WTC11 (cell line): ENCODE measurements at regions not wholly inside any gene's neighbourhood (a gene's known extent, or its start where the extent isn't known, plus 50 kb on each side); places are given as distances from the start of the nearest gene placed in this dataset.

ENCODE experiments used
- ATAC-seq: fragments of 200-7000 bp; cut with Tn5 transposase; 2 replicates; pipeline ENCODE4 v1.10.0; 2021; ENCODE audit warnings: mild to moderate bottlenecking, moderate library complexity
- CTCF ChIA-PET: fragments of 300-600 bp; sonication (Branson Sonifier 250); formaldehyde crosslinking; loops from one replicate; lab custom pipeline; 2021; ENCODE audit warnings: antibody characterized with exemption; lab: Charles Lee
- POLR2A ChIA-PET: fragments of 350-600 bp; sonication (Branson Sonifier 250); formaldehyde crosslinking; loops from one replicate; lab custom pipeline; 2021; ENCODE audit warnings: antibody characterized with exemption; lab: Charles Lee
- DNase-seq: peaks from one replicate; pipeline ENCODE4 v3.0.0; 2021; ENCODE audit warnings: low spot score
- H3K27ac Mint-ChIP-seq: 2 replicates; pipeline ENCODE4 v1.8.0; 2021; ENCODE audit warnings: mixed read lengths
- H3K27me3 Mint-ChIP-seq: 2 replicates; pipeline ENCODE4 v1.8.0; 2021; ENCODE audit warnings: low read depth, mild to moderate bottlenecking, moderate library complexity, mixed read lengths
- H3K36me3 Mint-ChIP-seq: 2 replicates; pipeline ENCODE4 v1.8.0; 2021; ENCODE audit warnings: mixed read lengths
- H3K4me1 Mint-ChIP-seq: 2 replicates; pipeline ENCODE4 v1.8.0; 2022; ENCODE audit warnings: mixed read lengths
- H3K4me3 Mint-ChIP-seq: 2 replicates; pipeline ENCODE4 v1.8.0; 2021; ENCODE audit warnings: mild to moderate bottlenecking, moderate library complexity, mixed read lengths
- H3K9me3 Mint-ChIP-seq: 2 replicates; pipeline ENCODE4 v1.8.0; 2021; ENCODE audit warnings: mixed read lengths
- ATF1 ChIP-seq: sonication (generic); formaldehyde crosslinking; IDR thresholded peaks from 2 replicates; pipeline ENCODE4 v1.8.1; 2023; ENCODE audit warnings: mild to moderate bottlenecking, moderate library complexity, missing genetic modification reagents
- CREM ChIP-seq: sonication (generic); formaldehyde crosslinking; IDR thresholded peaks from 2 replicates; pipeline ENCODE4 v1.8.1; 2022; ENCODE audit warnings: mild to moderate bottlenecking, missing genetic modification reagents, moderate library complexity
- ELF4 ChIP-seq: sonication (generic); formaldehyde crosslinking; IDR thresholded peaks from 2 replicates; pipeline ENCODE4 v1.8.1; 2022; ENCODE audit warnings: low read depth, mild to moderate bottlenecking, moderate library complexity, missing genetic modification reagents
- ETV6 ChIP-seq: sonication (generic); formaldehyde crosslinking; IDR thresholded peaks from 2 replicates; pipeline ENCODE4 v1.8.1; 2022; ENCODE audit warnings: mild to moderate bottlenecking, missing genetic modification reagents
- GABPB1 ChIP-seq: sonication (generic); formaldehyde crosslinking; IDR thresholded peaks from 2 replicates; pipeline ENCODE4 v1.8.1; 2023; ENCODE audit warnings: mild to moderate bottlenecking, missing genetic modification reagents
- HMGA2 ChIP-seq: fragments of 250-450 bp; sonication (Bioruptor Pico); IDR thresholded peaks from 2 replicates; pipeline ENCODE4 v1.4.0; 2021; ENCODE audit warnings: mild to moderate bottlenecking, moderate library complexity
- IRF2 ChIP-seq: sonication (generic); formaldehyde crosslinking; IDR thresholded peaks from 2 replicates; pipeline ENCODE4 v1.8.0; 2022; ENCODE audit warnings: low read depth, missing genetic modification reagents, borderline replicate concordance
- JAZF1 ChIP-seq: fragments of 250-450 bp; sonication (Bioruptor Pico); IDR thresholded peaks from 2 replicates; pipeline ENCODE4 v1.9.0; 2021; ENCODE audit warnings: moderate library complexity, mild to moderate bottlenecking, inconsistent platforms
- JUN ChIP-seq: sonication (generic); formaldehyde crosslinking; IDR thresholded peaks from 2 replicates; pipeline ENCODE4 v1.8.0; 2023; ENCODE audit warnings: mild to moderate bottlenecking, missing genetic modification reagents
- MXD4 ChIP-seq: fragments of 250-450 bp; sonication (Bioruptor Pico); IDR thresholded peaks from 2 replicates; pipeline ENCODE4 v1.8.0; 2021; ENCODE audit warnings: mild to moderate bottlenecking, moderate library complexity, borderline replicate concordance
- NFYB ChIP-seq: sonication (generic); formaldehyde crosslinking; conservative IDR thresholded peaks from 2 replicates; pipeline ENCODE4 v1.8.0; 2022; ENCODE audit warnings: low read depth, missing genetic modification reagents
- NR3C1 ChIP-seq: sonication (generic); formaldehyde crosslinking; conservative IDR thresholded peaks from 2 replicates; pipeline ENCODE4 v1.8.1; 2023; ENCODE audit warnings: low read depth, mild to moderate bottlenecking, missing genetic modification reagents
- SMAD4 ChIP-seq: sonication (generic); formaldehyde crosslinking; IDR thresholded peaks from 2 replicates; pipeline ENCODE4 v1.8.0; 2022; ENCODE audit warnings: mild to moderate bottlenecking, missing genetic modification reagents
- SOX15 ChIP-seq: fragments of 250-450 bp; sonication (Bioruptor Pico); IDR thresholded peaks from 2 replicates; pipeline ENCODE4 v1.9.0; 2021; ENCODE audit warnings: mild to moderate bottlenecking
- TEAD1 ChIP-seq: sonication (generic); formaldehyde crosslinking; IDR thresholded peaks from 2 replicates; pipeline ENCODE4 v1.8.0; 2022; ENCODE audit warnings: mild to moderate bottlenecking, missing genetic modification reagents
- ZBTB21 ChIP-seq: sonication (generic); formaldehyde crosslinking; IDR thresholded peaks from 2 replicates; pipeline ENCODE4 v1.8.1; 2023; ENCODE audit warnings: mild to moderate bottlenecking, missing genetic modification reagents, borderline replicate concordance
- ZNF138 ChIP-seq: sonication (generic); formaldehyde crosslinking; conservative IDR thresholded peaks from 2 replicates; pipeline ENCODE4 v1.8.1; 2022; ENCODE audit warnings: mild to moderate bottlenecking, moderate library complexity, missing genetic modification reagents
- ZNF263 ChIP-seq: sonication (generic); formaldehyde crosslinking; IDR thresholded peaks from 2 replicates; pipeline ENCODE4 v1.8.1; 2022; ENCODE audit warnings: low read depth, mild to moderate bottlenecking, moderate library complexity, missing genetic modification reagents
- TF ChIP-seq, protein P1 (sequence below): fragments of 250-450 bp; sonication (Bioruptor Pico); IDR thresholded peaks from 2 replicates; pipeline ENCODE4 v2.1.2; 2022; ENCODE audit warnings: mild to moderate bottlenecking, moderate library complexity
- TF ChIP-seq, protein P2 (sequence below): sonication (generic); formaldehyde crosslinking; IDR thresholded peaks from 2 replicates; pipeline ENCODE4 v1.8.1; 2022; ENCODE audit warnings: mild to moderate bottlenecking, missing genetic modification reagents, moderate library complexity, borderline replicate concordance
- TF ChIP-seq, protein P3 (sequence below): sonication (generic); formaldehyde crosslinking; IDR thresholded peaks from 2 replicates; pipeline ENCODE4 v1.8.0; 2023; ENCODE audit warnings: missing genetic modification reagents, mild to moderate bottlenecking, borderline replicate concordance
- TF ChIP-seq, protein P4 (sequence below): sonication (generic); formaldehyde crosslinking; IDR thresholded peaks from 2 replicates; pipeline ENCODE4 v1.8.1; 2022; ENCODE audit warnings: low read depth, missing genetic modification reagents, borderline replicate concordance

DNA sequence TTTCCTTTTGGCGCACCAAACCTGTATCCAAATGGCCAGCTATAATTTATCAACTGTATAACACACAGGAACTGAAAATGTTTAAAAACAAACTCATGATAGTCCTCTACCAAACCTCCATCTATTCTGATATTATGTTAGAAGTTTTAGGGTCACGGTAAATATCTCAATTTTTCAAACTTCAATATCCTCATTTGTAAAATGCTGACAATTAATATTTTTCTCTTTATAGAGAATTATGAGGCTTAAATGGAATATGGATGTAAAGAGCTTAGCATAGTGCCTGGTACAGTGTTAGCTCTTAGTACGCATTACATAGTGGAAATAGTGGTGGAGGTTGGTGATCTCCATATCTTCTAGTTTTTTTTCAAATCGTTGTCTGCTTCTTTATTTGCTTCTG lies 917.6 kb downstream of the TLE4 start:
- ATAC-seq (no peak), DNase-seq (no peak)
- TF ChIP-seq CREM (no peak), TEAD1 (CRISPR knock-in tag) (no peak), ZNF263 (no peak), ZBTB21 (no peak), GABPB1 (CRISPR knock-in tag) (no peak), JUN (CRISPR knock-in tag) (no peak), NFYB (CRISPR knock-in tag) (no peak), JAZF1 (no peak), SOX15 (no peak), ATF1 (CRISPR knock-in tag) (no peak), ETV6 (CRISPR knock-in tag) (no peak)
- TF ChIP-seq, protein P1, sequence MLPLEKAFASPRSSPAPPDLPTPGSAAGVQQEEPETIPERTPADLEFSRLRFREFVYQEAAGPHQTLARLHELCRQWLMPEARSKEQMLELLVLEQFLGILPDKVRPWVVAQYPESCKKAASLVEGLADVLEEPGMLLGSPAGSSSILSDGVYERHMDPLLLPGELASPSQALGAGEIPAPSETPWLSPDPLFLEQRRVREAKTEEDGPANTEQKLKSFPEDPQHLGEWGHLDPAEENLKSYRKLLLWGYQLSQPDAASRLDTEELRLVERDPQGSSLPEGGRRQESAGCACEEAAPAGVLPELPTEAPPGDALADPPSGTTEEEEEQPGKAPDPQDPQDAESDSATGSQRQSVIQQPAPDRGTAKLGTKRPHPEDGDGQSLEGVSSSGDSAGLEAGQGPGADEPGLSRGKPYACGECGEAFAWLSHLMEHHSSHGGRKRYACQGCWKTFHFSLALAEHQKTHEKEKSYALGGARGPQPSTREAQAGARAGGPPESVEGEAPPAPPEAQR (CRISPR knock-in tag), result no peak
- TF ChIP-seq, protein P2, sequence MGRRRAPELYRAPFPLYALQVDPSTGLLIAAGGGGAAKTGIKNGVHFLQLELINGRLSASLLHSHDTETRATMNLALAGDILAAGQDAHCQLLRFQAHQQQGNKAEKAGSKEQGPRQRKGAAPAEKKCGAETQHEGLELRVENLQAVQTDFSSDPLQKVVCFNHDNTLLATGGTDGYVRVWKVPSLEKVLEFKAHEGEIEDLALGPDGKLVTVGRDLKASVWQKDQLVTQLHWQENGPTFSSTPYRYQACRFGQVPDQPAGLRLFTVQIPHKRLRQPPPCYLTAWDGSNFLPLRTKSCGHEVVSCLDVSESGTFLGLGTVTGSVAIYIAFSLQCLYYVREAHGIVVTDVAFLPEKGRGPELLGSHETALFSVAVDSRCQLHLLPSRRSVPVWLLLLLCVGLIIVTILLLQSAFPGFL (CRISPR knock-in tag), result no peak
- TF ChIP-seq, protein P3, sequence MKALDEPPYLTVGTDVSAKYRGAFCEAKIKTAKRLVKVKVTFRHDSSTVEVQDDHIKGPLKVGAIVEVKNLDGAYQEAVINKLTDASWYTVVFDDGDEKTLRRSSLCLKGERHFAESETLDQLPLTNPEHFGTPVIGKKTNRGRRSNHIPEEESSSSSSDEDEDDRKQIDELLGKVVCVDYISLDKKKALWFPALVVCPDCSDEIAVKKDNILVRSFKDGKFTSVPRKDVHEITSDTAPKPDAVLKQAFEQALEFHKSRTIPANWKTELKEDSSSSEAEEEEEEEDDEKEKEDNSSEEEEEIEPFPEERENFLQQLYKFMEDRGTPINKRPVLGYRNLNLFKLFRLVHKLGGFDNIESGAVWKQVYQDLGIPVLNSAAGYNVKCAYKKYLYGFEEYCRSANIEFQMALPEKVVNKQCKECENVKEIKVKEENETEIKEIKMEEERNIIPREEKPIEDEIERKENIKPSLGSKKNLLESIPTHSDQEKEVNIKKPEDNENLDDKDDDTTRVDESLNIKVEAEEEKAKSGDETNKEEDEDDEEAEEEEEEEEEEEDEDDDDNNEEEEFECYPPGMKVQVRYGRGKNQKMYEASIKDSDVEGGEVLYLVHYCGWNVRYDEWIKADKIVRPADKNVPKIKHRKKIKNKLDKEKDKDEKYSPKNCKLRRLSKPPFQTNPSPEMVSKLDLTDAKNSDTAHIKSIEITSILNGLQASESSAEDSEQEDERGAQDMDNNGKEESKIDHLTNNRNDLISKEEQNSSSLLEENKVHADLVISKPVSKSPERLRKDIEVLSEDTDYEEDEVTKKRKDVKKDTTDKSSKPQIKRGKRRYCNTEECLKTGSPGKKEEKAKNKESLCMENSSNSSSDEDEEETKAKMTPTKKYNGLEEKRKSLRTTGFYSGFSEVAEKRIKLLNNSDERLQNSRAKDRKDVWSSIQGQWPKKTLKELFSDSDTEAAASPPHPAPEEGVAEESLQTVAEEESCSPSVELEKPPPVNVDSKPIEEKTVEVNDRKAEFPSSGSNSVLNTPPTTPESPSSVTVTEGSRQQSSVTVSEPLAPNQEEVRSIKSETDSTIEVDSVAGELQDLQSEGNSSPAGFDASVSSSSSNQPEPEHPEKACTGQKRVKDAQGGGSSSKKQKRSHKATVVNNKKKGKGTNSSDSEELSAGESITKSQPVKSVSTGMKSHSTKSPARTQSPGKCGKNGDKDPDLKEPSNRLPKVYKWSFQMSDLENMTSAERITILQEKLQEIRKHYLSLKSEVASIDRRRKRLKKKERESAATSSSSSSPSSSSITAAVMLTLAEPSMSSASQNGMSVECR (CRISPR knock-in tag), result no peak
- 0 out of 2 replicates have a peak, but pooled peaks cover 2% of the 10 kb centered on the region for H3K4me1 Mint-ChIP-seq
- POLR2A ChIA-PET, result no interaction called here
- CTCF ChIA-PET, result no interaction called here
- H3K27me3 Mint-ChIP-seq, result no peaks in the 10 kb centered on the region
- peaks cover 3% of the 10 kb centered on the region; the same call in 1 of the 2 replicates for H3K9me3 Mint-ChIP-seq
- H3K4me3 Mint-ChIP-seq, result no peak overlapping the region
- no peaks in the 10 kb centered on the region for H3K36me3 Mint-ChIP-seq
- H3K27ac Mint-ChIP-seq, result no peak overlapping the region

DNA sequence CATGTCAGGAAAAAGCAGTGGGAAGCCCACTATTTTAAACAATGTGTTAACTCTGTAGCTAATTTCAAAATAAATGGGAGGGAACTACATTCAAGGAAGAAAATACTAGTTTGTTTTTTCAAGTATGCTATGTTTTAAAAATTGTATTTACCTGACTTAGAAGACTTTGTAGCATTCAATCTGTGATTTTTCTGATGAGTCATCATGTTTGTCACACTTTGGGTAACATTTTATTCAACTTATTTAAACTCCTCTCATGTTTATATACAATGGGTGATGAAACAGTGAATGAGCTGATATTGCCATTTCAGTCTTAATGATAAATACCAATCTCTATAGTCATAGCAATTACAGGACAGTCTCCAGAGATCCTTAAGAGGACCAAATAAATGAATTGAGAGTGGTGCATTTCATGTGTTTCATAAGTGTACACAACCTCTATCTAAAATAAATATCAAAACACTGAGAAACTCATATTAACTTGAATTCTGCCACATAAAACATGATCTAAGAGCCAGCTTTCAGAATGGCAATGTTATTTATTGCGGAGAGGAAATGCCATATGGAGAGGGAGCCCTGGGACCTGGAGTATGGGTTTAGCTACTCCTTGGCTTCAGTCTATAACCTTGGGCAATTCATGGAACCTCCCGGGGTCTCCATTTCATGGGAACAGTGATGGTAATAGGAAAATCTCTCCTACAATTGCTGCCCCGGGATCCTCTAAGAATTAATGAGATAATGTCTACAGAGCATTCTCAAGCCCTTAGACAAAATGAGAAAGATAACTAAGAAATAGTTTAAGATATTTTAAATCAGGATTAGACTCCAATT lies 913.9 kb downstream of the TLE4 start:
- ATAC-seq, result no peak
- TF ChIP-seq HMGA2 (CRISPR knock-in tag), result no peak
- TF ChIP-seq IRF2 (CRISPR knock-in tag), result no peak
- no peak for TF ChIP-seq ELF4
- TF ChIP-seq SOX15, result no peak
- TF ChIP-seq, protein P3 (CRISPR knock-in tag), result no peak
- no peak for TF ChIP-seq MXD4 (CRISPR knock-in tag)
- no peak for TF ChIP-seq ATF1 (CRISPR knock-in tag)
- TF ChIP-seq, protein P4, sequence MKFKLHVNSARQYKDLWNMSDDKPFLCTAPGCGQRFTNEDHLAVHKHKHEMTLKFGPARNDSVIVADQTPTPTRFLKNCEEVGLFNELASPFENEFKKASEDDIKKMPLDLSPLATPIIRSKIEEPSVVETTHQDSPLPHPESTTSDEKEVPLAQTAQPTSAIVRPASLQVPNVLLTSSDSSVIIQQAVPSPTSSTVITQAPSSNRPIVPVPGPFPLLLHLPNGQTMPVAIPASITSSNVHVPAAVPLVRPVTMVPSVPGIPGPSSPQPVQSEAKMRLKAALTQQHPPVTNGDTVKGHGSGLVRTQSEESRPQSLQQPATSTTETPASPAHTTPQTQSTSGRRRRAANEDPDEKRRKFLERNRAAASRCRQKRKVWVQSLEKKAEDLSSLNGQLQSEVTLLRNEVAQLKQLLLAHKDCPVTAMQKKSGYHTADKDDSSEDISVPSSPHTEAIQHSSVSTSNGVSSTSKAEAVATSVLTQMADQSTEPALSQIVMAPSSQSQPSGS (CRISPR knock-in tag), result no peak
- TF ChIP-seq ZBTB21, result no peak
- no peak for TF ChIP-seq ZNF138 (CRISPR knock-in tag)
- TF ChIP-seq NR3C1 (CRISPR knock-in tag), result no peak
- no peak for TF ChIP-seq SMAD4 (CRISPR knock-in tag)

More for the DNA sequence above, 913.9 kb downstream of the TLE4 start:
- Mint-ChIP-seq H3K36me3 (0 out of 2 replicates have a peak, but pooled peaks cover 4% of the 10 kb centered on the region), H3K4me3 (no peak overlapping the region), H3K4me1 (0 out of 2 replicates have a peak, but pooled peaks cover 7% of the 10 kb centered on the region), H3K27me3 (no peaks in the 10 kb centered on the region), H3K9me3 (peaks cover 31% of the 10 kb centered on the region), H3K27ac (no peak overlapping the region)
- ChIA-PET POLR2A (no interaction called here), CTCF (no interaction called here)
- DNase-seq, result no peak
